ENCODE measurements at regions not wholly inside any gene's neighbourhood (a gene's known extent, or its start where the extent isn't known, plus 50 kb on each side); places are given as distances from the start of the nearest gene placed in this dataset.
"Not testable (repeated sequence)": the region's sequence is repeated elsewhere in the genome, so short reads cannot be mapped to it uniquely, and the experiment has no call there.

DNA sequence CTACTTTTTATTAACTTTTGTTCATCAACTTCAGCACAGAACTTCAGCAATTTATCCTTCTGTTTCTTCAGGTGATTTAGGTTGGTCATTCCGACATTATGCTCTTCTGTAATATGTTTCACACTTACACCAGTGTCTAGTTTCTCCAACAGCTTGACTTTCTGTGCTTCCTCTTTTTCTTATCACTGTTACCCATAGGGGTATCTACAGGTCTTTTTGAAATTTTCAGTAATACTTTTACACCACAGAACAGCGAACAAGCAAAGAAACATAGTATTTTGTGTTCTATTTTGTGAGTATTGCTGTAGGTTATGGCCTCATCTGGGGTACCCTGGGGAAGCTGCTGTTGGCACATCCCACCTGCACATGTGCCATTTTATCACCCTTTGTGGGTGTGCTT, 260.7 kb downstream of the NSUN3 start:
- no peak for DNase-seq (ENCODE audit: low read depth, low spot score)

DNA sequence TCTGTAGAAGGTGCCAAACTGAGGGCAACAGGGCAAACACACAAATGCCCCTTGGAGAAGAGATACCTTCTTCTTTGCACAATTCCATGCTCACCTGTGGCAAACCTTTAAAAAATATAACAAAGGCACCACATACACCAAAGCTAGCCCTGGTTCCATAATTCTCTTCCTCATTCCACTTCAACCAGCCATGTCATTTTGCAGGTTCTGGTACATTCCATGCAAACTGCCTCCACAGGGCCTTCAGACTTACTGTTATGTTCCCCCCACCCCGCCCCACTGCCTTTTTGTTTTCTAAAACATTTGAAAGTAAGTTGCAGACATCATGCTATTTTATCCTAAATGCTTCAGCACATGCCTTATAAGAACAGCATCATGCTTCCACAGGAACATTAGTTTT, 269.0 kb downstream of the NSUN3 start:
- no peak for DNase-seq (ENCODE audit: low read depth, low spot score)

DNA sequence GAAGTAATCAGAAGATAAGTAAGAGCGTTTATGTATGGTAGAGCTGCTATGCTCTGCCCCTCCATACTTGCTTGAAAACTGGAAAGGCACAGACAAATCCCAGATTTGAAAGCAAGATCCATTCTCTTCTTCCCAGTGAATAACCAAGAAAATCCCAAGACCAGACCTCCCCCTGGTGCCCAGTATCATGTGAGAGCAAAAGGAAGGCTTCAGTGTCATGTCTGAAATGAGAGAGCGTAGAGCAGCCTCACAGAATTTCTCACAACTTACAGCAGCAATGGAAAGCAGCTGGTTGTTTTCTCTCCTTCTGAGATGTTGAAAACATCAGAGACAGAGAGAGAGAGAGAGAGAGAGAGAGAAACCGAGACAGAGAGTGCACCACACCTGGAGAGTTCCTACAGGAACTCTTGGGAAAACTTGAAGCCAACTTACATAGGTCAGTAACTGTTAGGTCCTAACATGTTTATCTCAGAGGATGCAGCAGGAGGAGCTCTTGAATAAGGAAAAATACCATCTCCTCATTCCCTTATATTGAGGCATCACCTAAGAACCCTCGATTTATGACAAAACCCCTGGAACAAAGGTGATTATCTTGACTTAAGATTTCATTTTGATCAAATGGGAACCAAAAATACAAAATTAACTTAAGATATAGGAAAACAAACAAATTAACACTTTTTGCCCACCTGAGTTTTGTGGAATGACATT, 273.3 kb downstream of the NSUN3 start:
- peak; percentile 1 for DNase-seq (ENCODE audit: low read depth, low spot score)

DNA sequence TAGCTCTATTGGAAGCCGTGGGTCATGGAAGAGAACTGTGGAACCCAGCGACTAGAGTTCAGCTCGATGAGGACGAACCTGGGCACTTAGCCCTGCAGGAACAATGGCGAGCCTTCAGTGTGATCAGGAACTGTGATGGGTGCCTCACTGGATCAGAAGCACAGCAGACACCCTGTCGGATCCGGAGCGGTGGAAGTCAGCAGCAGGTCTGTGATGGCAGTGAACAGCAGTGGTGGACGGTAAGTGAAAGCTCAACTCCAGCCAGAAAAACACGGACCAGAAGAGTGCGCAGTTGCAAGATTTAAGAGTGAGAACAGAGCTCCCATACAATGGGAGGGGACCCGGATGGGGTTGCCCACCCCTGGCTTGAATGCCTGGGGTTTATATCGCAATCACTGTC, 282.2 kb downstream of the NSUN3 start:
- DNase-seq (ENCODE audit: low read depth, low spot score) = no peak

DNA sequence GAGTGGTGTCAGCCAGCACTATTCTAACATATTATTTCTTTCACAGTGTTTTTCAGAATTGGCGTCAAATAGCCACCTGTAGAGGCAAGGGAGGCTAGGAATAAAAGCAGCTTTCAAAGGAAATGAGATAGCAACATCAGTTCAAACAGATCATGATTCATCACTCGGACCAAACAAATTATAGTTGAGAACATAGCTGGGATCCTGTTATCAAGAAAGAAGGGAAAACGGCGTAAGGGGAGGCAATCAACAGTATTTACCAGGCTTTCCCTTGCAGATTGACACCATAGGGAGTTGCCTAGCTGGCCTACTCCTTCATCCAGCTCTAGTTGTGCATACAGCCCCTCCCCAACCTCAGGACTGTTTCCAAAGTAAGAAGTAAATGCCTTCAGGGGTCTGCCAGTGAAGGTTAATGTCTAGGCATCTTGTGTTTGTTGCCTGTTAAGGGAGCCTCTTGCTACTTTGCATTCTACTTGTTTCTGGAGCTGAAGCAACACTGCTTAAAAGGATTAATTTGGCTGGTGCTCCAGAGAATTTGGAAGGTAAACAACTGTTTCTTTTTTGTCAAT, 286.5 kb downstream of the NSUN3 start:
- no peak for DNase-seq (ENCODE audit: low read depth, low spot score)

DNA sequence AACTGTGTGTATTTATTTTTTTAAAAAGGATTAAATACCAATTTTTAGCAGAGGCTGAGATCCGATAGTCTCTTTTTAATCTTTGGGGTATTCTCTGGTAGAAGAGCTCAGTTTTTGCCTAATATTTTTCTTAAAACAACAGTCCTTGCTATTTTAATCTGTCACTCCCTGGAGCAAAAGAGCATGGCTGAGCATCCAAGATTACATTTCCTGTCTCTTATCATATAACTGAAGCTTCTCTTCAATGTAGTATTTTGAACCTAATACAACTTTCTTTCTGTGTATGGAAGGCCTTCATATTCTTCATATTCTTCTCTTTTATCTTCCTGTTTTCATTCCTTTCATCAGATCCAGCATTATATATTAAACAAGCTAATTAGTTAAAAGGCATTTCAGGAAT, 293.7 kb downstream of the NSUN3 start:
- no peak for DNase-seq (ENCODE audit: low read depth, low spot score)

DNA sequence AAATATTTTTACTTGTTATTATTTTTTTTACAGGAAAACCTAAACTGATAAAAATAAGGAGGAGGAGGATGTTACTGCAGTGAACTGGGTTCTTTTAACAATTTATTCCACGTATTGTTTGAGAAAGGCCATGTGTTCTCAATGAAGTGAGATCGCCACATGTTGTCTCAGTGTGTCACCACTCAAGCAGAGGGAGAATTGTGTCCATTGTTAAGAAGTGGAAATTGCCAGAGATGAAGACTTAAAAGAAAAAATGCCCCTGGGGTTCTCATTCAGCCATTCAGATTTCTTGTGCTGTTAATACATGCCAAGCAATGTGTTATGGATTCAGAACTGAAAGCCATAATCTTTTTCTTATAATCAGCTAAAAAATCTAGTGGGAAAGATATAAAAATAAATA, 297.1 kb downstream of the NSUN3 start:
- no peak for DNase-seq (ENCODE audit: low read depth, low spot score)

DNA sequence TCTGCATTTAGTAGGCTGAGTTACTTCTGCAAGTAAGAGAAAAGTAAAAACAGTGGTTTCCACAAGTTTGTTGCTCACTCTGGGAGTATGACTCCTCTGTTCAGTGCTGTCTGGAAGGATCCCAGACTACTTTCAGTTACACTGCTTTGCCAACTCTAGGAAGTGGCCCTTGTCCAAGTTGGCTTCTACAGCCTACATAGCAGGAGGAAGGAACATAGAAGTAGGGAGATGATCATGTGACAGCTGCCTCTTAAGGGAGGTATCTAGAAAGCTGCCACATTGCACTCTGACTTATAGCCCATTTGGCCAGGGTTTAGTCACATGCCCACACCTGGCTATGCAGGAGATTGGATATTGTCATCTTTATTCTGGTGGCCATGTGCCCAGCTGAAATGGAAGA, 298.1 kb downstream of the NSUN3 start:
- no peak for DNase-seq (ENCODE audit: low read depth, low spot score)

DNA sequence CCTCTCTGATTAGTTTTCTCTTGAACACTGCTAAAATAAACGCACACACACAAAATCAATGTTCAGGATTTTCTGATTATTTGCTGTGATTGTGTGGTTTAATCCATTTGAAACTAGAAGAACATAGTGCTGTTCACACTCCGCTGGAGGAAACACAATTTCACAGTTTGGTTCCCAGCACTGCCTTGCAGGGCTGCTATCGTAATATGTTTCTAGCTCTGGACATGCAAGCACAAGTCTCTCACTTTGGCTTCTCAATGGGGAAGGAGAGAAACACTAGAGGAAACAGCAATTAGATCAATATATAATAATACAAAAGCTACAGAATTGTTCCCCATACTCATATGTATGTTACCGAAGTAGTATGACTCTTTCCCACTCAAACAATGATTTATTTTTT, 299.5 kb downstream of the NSUN3 start:
- DNase-seq (ENCODE audit: low read depth, low spot score) = no peak

DNA sequence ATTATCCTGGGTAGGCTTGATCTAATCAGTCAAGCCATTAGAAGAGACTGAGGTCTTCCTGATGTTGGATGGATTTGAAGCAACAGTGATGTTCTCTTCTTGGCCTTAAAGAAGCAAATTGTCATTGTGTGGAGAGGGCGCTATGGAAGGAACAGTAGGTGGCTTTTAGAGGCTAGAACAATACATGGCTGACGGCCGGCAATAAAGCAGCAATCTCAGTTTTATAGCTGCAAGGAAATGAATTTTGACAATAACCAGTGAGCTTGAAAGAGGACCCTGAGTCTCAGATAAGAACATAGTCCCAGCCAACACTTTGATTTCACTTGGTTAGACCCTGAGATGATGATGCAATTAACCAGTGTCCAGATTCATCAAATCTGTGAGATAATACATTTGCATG, 302.1 kb downstream of the NSUN3 start:
- no peak for DNase-seq (ENCODE audit: low read depth, low spot score)

DNA sequence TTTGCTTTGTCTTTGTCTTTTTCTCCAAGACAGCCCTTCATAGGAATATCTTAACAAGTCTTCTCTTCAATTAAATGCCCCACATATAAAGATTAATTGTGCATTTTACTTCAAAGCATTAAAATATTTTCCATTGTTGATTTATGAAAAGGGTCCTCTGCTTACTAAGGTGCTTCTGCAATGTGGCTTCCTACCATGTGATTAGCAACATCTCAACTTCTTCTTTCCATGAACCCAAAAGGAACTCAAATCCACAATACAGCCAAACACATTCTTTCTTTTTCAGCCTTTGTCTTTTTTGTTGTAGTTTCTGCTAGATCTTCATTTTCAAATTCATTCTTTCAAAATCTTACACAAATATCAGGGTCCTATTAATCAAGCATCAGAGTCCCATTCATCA, 309.2 kb downstream of the NSUN3 start:
- no peak for DNase-seq (ENCODE audit: low read depth, low spot score)

DNA sequence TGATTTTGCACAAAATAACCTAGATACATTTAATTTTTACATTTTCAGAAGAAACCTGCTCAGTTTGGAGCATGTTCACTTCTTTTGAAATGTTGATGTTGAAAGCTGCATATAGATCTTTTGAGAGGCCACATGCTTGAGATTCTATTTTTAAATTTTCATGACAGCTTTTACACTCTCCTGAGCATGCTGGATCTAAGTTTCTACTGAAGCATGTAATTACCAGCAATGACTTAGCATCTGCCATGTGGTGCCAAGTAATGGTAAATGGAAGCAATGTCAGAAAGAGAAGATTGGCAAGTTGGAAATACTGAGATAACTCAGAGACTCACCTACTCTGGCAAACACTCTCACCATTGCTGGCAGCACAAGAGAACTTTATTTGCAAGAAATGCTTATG, 310.6 kb downstream of the NSUN3 start:
- no peak for DNase-seq (ENCODE audit: low read depth, low spot score)

DNA sequence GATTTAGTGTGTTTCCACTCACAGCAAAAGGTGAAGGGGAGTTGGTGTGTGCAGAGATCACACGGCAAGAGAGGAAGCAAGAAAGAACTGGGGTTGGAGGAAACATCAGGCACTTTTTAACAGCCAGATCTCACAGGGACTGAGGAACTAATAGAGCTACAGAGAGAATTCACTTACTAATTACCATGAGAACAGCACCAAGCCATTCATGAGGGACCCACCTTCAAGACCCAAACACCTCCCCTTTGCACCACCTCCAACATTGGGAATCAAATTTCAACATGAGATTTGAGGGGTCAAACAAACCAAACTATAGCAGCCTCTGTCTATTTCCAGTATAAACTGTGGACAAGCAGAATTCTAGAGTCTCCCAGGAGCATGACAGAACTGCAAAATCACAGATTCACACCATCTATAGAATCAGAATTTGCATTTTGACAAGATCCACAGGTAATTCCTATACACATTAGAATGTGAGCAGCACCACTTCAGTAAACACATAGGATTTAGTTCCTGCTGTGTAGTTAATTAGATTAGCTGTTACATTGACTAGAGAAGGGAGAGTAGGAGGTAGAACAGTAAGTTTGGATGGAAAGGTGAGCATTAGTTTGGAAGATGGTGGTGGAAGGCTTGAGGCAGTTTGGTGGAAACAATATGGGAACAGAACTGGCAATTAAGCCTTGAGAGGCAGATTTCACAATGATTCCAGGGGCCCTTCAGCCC, 311.7 kb downstream of the NSUN3 start:
- DNase-seq (ENCODE audit: low read depth, low spot score) = no peak

DNA sequence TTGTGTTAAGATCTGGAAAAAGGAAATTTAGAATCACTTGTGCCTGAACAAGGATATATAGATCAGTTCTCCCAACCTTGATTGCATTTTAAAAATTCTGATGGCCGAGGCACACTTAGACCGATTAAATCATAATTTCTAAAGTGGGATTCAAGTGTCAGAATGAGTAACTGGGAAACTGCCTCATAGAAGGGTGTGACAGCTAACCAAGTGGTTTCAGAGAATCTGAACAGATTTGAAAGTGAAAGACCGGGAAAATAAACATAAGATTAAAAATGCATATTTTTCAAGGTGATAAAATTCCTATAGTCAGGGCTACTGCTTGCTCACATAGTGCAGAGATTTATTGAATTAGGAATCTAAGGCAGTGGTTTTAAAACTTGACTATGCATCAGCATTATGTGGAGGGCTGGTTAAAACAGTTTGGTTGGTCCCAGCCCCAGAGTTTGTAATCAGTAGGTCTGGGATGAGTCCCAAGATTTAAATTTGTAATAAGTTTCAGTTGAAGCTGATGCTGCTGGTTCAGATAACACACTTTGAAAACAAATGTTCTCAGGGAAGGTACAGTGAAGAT, 314.3 kb downstream of the NSUN3 start:
- DNase-seq (ENCODE audit: low read depth, low spot score) = not testable (repeated sequence)

DNA sequence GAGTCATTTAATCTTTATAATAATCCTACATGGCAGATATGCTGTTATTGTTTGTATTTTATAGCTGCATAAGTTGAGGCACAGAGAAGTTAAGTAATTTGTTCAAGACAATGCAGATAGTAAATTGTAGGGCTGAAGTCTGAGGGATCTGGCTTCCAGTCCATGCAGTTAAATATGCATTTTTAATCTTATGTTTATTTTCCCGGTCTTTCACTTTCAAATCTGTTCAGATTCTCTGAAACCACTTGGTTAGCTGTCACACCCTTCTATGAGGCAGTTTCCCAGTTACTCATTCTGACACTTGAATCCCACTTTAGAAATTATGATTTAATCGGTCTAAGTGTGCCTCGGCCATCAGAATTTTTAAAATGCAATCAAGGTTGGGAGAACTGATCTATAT, 315.0 kb downstream of the NSUN3 start:
- not testable (repeated sequence) for DNase-seq (ENCODE audit: low read depth, low spot score)

DNA sequence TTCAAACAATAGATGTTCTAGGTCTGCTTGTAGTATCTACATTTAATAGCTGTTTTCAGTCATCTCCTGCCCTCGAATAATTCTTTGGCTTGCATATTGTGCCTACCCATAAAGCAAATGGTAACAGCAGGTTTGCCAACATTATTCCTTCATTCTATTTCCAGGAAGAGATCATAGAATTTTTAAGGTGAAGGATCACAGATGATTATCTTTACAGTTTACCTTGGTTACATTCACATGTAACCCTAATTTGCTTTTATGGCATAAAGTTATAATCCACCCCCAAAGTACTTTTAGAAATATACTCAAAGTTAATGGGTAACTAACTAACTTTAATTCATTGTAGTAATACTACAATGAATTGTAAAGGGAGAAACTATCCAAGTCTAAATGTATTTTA, 315.5 kb downstream of the NSUN3 start:
- no peak for DNase-seq (ENCODE audit: low read depth, low spot score)

DNA sequence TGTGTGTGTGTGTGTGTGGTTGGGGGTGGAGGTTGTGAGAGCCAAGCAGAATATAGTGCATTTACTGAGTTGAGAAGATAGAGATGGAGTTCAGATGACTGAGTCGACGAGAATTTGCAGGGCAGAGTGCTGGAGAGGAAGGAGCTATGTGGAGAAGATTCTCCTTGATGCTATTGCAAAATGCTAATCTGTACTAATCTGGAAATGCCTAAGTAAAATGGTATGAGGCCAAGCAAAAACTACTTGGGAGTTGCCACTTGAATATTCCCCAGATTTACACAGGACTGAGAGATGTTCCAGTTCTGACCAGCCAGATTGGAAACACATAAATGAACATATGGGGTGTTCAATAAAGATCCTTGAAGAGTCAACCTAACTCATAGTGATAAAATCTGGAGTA, 316.4 kb downstream of the NSUN3 start:
- DNase-seq (ENCODE audit: low read depth, low spot score) = no peak

DNA sequence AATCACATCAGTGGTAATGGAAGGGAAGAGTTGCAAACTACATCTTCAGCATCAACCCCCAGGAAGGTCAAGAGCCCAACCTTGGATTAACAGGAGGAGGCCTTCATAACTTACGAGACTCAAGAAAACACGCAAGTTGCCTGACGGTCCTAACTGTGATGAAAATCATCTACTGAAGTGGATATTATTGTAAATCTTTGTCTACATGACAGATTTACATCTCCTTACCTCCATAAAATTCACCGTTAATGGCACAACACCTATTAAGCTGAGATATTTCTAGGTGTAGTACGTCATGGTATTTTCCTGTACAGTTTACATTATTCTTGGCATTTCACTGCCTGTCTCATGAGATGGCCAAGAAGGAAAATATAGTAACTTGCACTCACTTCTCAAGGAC, 332.0 kb downstream of the NSUN3 start:
- DNase-seq (ENCODE audit: low read depth, low spot score) = no peak

DNA sequence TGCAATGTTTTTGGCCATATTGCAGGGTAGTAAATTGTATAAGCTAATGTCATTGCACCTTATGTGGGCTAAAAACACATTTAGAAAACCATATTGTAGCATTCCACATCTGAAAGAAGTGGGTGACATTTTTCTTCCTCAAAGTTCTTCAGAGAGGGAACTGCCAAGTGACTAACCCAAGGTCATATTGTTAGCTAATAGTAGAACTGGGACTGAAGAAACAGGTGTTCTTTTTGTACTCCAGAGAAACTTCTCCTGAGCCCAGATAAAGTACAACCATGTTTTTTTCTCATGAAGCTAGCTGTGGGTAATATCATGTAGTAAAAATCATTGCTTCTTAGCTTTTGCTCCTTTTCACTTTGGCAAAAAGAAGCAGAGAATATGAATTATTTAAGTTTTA, 333.0 kb downstream of the NSUN3 start:
- DNase-seq (ENCODE audit: low read depth, low spot score) = no peak

DNA sequence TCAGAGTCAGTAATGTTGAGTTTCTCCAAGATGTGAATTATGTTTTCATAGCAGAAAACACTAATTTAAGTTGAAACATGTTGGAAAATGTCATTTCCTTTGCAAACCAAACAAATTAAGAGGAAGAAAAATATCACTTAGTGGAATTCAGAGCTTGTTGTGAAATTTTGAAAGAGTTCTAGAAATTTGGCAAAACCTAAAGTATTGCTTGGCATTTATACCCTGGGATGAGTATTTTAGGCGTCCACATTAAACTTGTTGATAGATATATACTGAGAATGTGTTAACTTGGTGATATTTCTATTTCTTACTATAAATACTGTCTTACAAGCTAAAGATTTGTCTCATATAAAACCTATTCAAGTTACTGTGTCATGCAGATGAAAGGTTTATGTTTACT, 335.2 kb downstream of the NSUN3 start:
- no peak for DNase-seq (ENCODE audit: low read depth, low spot score)

DNA sequence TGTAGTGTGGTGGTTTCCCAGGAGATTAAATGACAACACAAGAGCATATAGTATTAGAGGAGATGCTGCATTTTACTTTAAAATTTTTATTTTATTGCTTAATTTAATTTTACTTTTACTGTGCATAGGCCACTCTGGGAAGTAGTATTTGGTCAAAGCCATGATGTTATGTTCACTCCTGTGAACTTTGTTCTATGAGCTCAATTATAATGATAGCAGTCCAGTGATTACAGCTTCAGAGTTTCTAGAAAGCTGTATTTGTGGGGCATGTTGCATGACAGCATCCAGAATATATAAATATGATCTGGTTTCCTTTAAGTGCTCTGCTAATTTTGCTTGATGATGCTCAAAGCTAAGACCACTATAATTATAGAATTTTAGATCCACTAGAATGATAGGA, 338.6 kb downstream of the NSUN3 start:
- DNase-seq (ENCODE audit: low read depth, low spot score) = no peak

DNA sequence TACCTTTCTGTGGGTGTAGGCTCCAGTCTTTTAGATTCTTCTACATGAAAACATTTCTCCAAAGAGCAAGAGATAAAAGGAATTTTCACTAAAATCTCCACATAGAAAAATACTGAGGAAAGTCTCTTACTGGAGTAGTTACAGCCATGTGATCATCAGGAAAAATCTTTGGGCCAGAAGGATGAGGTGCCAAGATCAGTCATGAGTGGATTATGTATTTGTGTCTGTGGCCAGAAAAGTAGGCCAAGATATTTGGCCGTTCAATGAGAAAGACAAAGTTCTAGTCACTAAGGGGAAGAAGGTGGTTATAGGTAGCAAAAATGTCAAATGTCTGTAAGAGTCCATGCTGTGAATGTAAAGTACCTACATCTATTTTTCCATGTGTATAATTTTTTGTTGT, 339.3 kb downstream of the NSUN3 start:
- DNase-seq (ENCODE audit: low read depth, low spot score) = no peak
